ENCODE measurements at regions not wholly inside any gene's neighbourhood (a gene's known extent, or its start where the extent isn't known, plus 50 kb on each side); places are given as distances from the start of the nearest gene placed in this dataset.
"Not testable (repeated sequence)": the region's sequence is repeated elsewhere in the genome, so short reads cannot be mapped to it uniquely, and the experiment has no call there.

- DNase-seq (ENCODE audit: low read depth), result no peak
Observed at GRCh38 chr4:81314897-81315470, 100.0 kb upstream of the PRKG2 start.

DNA sequence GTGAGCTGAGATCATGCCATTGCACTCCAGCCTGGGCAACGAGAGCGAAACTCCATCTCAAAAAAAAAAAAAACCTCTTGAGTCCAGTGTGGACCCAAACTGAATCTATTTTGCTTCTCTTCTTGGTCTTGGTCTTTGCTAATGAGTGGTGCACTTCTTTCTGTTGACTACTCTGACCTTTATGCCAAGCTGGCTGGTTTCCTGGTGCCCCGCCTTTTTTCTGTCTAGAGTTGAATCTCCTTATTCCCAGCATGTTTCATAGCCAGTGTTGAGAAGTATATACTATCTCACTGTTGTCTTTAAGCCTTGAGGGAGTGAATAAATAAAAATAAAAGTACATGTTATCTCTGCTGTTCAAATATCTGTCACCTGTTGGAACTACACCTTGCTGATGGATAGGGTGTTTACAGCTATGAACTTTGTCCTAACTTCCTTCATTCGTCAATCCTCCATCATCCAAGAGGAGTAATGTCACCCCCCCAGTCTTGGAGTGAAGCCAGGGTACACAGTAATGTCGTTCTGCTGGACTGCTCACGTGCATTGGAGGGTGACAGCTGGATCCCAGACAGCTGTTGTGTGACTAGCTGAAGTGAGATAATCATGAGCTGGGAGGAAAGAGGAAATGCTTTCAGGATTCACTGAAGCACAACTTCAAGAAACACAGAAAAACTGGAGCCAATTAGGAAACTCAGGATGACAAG is 99.3 kb upstream of the PRKG2 start:
- peak; percentile 37 for DNase-seq (ENCODE audit: low read depth)

GRCh38 chr4:81307991-81308390 is 93.0 kb upstream of the PRKG2 start:
- no peak for DNase-seq (ENCODE audit: low read depth)

- no peak for DNase-seq (ENCODE audit: low read depth)
Observed at GRCh38 chr4:81304871-81305270, 89.8 kb upstream of the PRKG2 start.

DNA sequence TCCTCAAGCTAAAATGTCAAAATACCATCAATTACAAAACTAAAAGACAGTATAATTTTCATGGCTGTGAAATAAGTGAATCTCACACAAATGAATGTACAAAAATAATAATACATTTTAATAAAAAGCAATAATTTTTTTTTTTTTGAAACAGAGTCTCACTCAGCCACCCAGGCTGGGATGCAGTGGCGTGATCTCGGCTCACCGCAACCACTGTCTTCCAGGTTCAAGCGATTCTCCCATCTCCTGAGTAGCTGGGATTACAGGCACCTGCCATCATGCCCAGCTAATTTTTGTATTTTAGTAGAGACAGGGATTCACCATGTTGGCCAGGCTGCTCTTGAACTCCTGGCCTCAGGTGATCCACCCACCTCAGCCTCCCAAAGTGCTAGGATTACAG is 85.3 kb upstream of the PRKG2 start:
- DNase-seq (ENCODE audit: low read depth), result not testable (repeated sequence)

GRCh38 chr4:81290813-81291212 is 75.8 kb upstream of the PRKG2 start:
- DNase-seq (ENCODE audit: low read depth), result no peak

DNA sequence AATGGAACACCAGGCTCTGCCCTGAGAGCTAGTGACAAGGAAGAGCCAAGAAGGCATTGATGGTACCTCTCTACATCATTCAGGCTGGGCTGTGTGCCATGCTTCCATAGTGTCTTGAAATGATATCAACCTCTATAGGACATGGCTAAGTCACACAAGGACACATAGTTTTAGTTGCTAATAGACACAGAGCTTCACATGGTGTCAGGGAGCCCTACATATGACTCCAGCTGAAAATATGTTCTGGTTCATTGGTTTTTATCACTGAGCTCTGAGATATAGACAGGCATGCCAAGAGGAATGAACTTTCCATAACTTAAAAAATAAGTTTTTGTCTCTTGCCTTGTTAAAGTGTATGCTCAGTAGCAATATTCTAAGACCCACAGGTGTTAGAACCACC is 72.1 kb upstream of the PRKG2 start:
- no peak for DNase-seq (ENCODE audit: low read depth)

DNA sequence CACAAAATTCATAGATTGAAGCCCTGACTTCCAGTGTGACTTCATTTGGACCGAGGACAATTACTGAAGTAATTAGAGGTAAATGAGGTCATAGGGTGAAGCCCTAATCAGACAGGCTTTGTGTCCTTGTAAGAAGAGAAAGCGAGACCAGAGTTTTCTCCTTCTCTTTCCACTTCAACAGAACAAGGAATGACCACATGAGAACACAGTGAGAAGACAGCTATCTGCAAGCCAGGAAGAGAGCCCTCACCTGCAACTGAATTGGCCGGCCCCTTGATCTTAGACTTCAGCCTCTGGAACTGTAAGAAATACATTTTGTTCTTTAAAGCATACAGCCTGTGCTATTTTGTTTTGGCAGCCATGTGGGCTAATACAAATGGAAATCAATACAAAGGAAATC is 67.1 kb upstream of the PRKG2 start:
- DNase-seq (ENCODE audit: low read depth), result no peak

- DNase-seq (ENCODE audit: low read depth), result no peak
Observed at GRCh38 chr4:81274460-81274859, 59.4 kb upstream of the PRKG2 start.

DNA sequence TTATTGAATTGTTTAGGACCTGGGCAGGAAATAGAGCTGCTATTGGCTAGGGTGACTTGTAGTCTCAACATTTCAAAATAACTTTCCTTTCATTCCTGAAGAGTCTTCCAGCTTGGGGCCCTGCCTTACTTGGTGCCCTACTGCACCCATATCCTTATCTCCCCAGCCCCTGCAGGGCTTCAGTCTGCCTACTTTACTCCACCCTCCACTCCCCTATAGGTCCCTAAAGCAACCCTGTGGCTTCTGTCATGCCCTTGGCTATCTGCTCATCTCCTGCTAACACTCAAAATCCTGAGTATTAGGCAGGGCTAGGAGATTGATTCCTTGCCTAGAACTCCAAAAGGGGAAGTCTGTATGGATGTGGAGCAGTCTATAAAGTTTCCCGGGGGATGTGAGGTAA is 57.6 kb upstream of the PRKG2 start:
- no peak for DNase-seq (ENCODE audit: low read depth)
